GM23248 (cell line): ENCODE measurements at regions not wholly inside any gene's neighbourhood (a gene's known extent, or its start where the extent isn't known, plus 50 kb on each side); places are given as distances from the start of the nearest gene placed in this dataset.
"Not testable (repeated sequence)": the region's sequence is repeated elsewhere in the genome, so short reads cannot be mapped to it uniquely, and the experiment has no call there.

ENCODE experiments used
- DNase-seq: peaks from one replicate; pipeline ENCODE4 v3.0.0-alpha.2; 2015
- H2AFZ ChIP-seq: fragments of 200-600 bp; sonication (generic); 2 replicates; pipeline ENCODE4 v1.6.1; 2016; ENCODE audit warnings: antibody characterized with exemption
- H3F3A ChIP-seq: fragments of 200-600 bp; sonication (generic); 2 replicates; pipeline ENCODE4 v1.6.1; 2016; ENCODE audit warnings: mild to moderate bottlenecking, antibody characterized with exemption, mixed run types; ENCODE audit not compliant: insufficient read depth
- H3K27ac ChIP-seq: fragments of 200-600 bp; sonication (generic); 2 replicates; pipeline ENCODE4 v1.5.1; 2016; ENCODE audit warnings: mild to moderate bottlenecking
- H3K27me3 ChIP-seq: fragments of 200-600 bp; sonication (generic); replicated peaks from 2 replicates; pipeline ENCODE4 v1.6.1; 2016; ENCODE audit warnings: mild to moderate bottlenecking; ENCODE audit not compliant: insufficient read depth
- H3K36me3 ChIP-seq: fragments of 200-600 bp; sonication (generic); 2 replicates; pipeline ENCODE4 v1.6.1; 2016; ENCODE audit warnings: low read depth, mild to moderate bottlenecking
- H3K4me1 ChIP-seq: fragments of 200-600 bp; sonication (generic); 2 replicates; pipeline ENCODE4 v1.6.1; 2016; ENCODE audit warnings: mild to moderate bottlenecking; ENCODE audit not compliant: insufficient read depth
- H3K4me2 ChIP-seq: fragments of 200-600 bp; sonication (generic); one replicate; pipeline ENCODE4 v1.6.1; 2016; ENCODE audit warnings: mild to moderate bottlenecking; ENCODE audit not compliant: unreplicated experiment
- H3K4me3 ChIP-seq: fragments of 200-600 bp; sonication (generic); 2 replicates; pipeline ENCODE4 v1.5.1; 2016; ENCODE audit warnings: mild to moderate bottlenecking
- H3K79me2 ChIP-seq: fragments of 200-600 bp; sonication (generic); 2 replicates; pipeline ENCODE4 v1.6.1; 2016; ENCODE audit warnings: mild to moderate bottlenecking; ENCODE audit not compliant: insufficient read depth
- H3K9ac ChIP-seq: fragments of 200-600 bp; sonication (generic); 2 replicates; pipeline ENCODE4 v1.6.1; 2016; ENCODE audit warnings: mild to moderate bottlenecking
- H3K9me2 ChIP-seq: fragments of 200-600 bp; sonication (generic); 2 replicates; pipeline ENCODE4 v1.6.1; 2016; ENCODE audit warnings: mixed run types, mild to moderate bottlenecking, moderate library complexity; ENCODE audit not compliant: insufficient read depth
- H3K9me3 ChIP-seq: fragments of 200-600 bp; sonication (generic); one replicate; pipeline ENCODE4 v1.6.1; 2017; ENCODE audit warnings: low read depth
- H4K20me1 ChIP-seq: fragments of 200-600 bp; sonication (generic); 2 replicates; pipeline ENCODE4 v1.6.0; 2016; ENCODE audit not compliant: insufficient read depth
- EZH2 ChIP-seq: fragments of 200-600 bp; sonication (generic); IDR thresholded peaks from 2 replicates; pipeline ENCODE4 v1.6.1; 2018; ENCODE audit warnings: antibody characterized with exemption, mild to moderate bottlenecking; ENCODE audit not compliant: insufficient read depth, poor library complexity, severe bottlenecking
- EZH2phosphoT487 ChIP-seq: fragments of 200-600 bp; sonication (generic); IDR thresholded peaks from 2 replicates; pipeline ENCODE4 v1.6.1; 2018; ENCODE audit warnings: antibody characterized with exemption, moderate library complexity, mild to moderate bottlenecking, low read depth; ENCODE audit not compliant: insufficient read depth
- WGBS, 2 experiments: methylation state at CpG; one replicate each; pipeline ENCODE4 v1.1.6; 2015 to 2017; ENCODE audit warnings: low lambda C conversion rate in 2 of 2, low coverage in 1 of 2; ENCODE audit errors: missing lambda C conversion rate in 2 of 2; 5-methylcytosine and 5-hydroxymethylcytosine counted together
- in situ Hi-C: fragments of 300-500 bp; cut with MboI; formaldehyde crosslinking; loops from 2 replicates; pipeline ENCODE4 v1.15.0; 2020

GRCh38 chr1:14265495-14265894 lies 333.0 kb upstream of the KAZN start:
- WGBS, 2 experiments = 47 to 67% methylated on average over 2 of the region's 2 CpGs
- Histone ChIP-seq H3K9me2 (no peaks in the 10 kb centered on the region), H3K27ac (no peak overlapping the region), H3K9me3 (no peaks in the 10 kb centered on the region), H2AFZ (no peak overlapping the region), H3F3A (no peaks in the 10 kb centered on the region), H3K9ac (no peak overlapping the region), H4K20me1 (no peaks in the 10 kb centered on the region), H3K27me3 (peaks cover 21% of the 10 kb centered on the region), H3K4me1 (no peaks in the 10 kb centered on the region), H3K4me2 (no peak overlapping the region), H3K79me2 (no peaks in the 10 kb centered on the region), H3K4me3 (no peak overlapping the region), H3K36me3 (no peaks in the 10 kb centered on the region)
- no peak for TF ChIP-seq EZH2phosphoT487
- TF ChIP-seq EZH2 = no peak
- DNase-seq = no peak
- in situ Hi-C loops = no loop called here

GRCh38 chr1:14267991-14268390 lies 330.5 kb upstream of the KAZN start:
- TF ChIP-seq EZH2phosphoT487 (no peak), EZH2 (no peak)
- no peaks in the 10 kb centered on the region for H3K9me3 ChIP-seq

GRCh38 chr1:14270821-14271220 lies 327.7 kb upstream of the KAZN start:
- Histone ChIP-seq H3F3A (no peaks in the 10 kb centered on the region), H3K9ac (no peak overlapping the region), H3K36me3 (no peaks in the 10 kb centered on the region), H3K9me2 (no peaks in the 10 kb centered on the region), H3K9me3 (no peaks in the 10 kb centered on the region), H2AFZ (no peak overlapping the region), H3K27me3 (no peaks in the 10 kb centered on the region), H4K20me1 (no peaks in the 10 kb centered on the region), H3K4me3 (no peak overlapping the region), H3K4me2 (no peak overlapping the region), H3K4me1 (no peaks in the 10 kb centered on the region), H3K79me2 (no peaks in the 10 kb centered on the region), H3K27ac (no peak overlapping the region)
- in situ Hi-C loops = no loop called here
- no peak for DNase-seq
- 75 to 83% methylated on average over 7 of the region's 7 CpGs for WGBS, 2 experiments
- TF ChIP-seq EZH2phosphoT487 = no peak
- TF ChIP-seq EZH2 = no peak

More at GRCh38 chr1:14267991-14268390, 330.5 kb upstream of the KAZN start:
- WGBS, 2 experiments = 62 to 63% methylated on average over 2 of the region's 2 CpGs
- in situ Hi-C loops = no loop called here
- no peaks in the 10 kb centered on the region for H3F3A ChIP-seq
- H3K79me2 ChIP-seq = no peaks in the 10 kb centered on the region
- no peak for DNase-seq
- no peak overlapping the region for H3K4me3 ChIP-seq
- no peaks in the 10 kb centered on the region for H3K36me3 ChIP-seq
- H3K4me2 ChIP-seq = no peak overlapping the region
- no peaks in the 10 kb centered on the region for H4K20me1 ChIP-seq
- no peak overlapping the region for H2AFZ ChIP-seq
- H3K27ac ChIP-seq = no peak overlapping the region
- peaks cover 11% of the 10 kb centered on the region for H3K27me3 ChIP-seq
- no peaks in the 10 kb centered on the region for H3K9me2 ChIP-seq
- no peaks in the 10 kb centered on the region for H3K4me1 ChIP-seq
- no peak overlapping the region for H3K9ac ChIP-seq

- H3K4me1 ChIP-seq = no peaks in the 10 kb centered on the region
- in situ Hi-C loops = no loop called here
- H3K4me2 ChIP-seq = no peak overlapping the region
- H4K20me1 ChIP-seq = no peaks in the 10 kb centered on the region
- TF ChIP-seq EZH2 (no peak), EZH2phosphoT487 (no peak)
- H3K9me2 ChIP-seq = no peaks in the 10 kb centered on the region
- no peak overlapping the region for H2AFZ ChIP-seq
- no peaks in the 10 kb centered on the region for H3F3A ChIP-seq
- H3K4me3 ChIP-seq = no peak overlapping the region
- no peak for DNase-seq
- H3K9ac ChIP-seq = no peak overlapping the region
- H3K36me3 ChIP-seq = no peaks in the 10 kb centered on the region
- no peaks in the 10 kb centered on the region for H3K9me3 ChIP-seq
- no peak overlapping the region for H3K27ac ChIP-seq
- 38 to 50% methylated on average over 5 of the region's 5 CpGs for WGBS, 2 experiments
- H3K27me3 ChIP-seq = no peaks in the 10 kb centered on the region
- H3K79me2 ChIP-seq = no peaks in the 10 kb centered on the region
Measured at GRCh38 chr1:14273811-14274210, 324.7 kb upstream of the KAZN start.

GRCh38 chr1:14279891-14280290 lies 318.6 kb upstream of the KAZN start:
- H3K4me2 ChIP-seq, H3K27ac ChIP-seq, H3K9me3 ChIP-seq, H3F3A ChIP-seq, H3K4me3 ChIP-seq, H2AFZ ChIP-seq, DNase-seq, H3K9ac ChIP-seq, H3K79me2 ChIP-seq, H4K20me1 ChIP-seq, H3K36me3 ChIP-seq, in situ Hi-C loops, H3K4me1 ChIP-seq, H3K9me2 ChIP-seq: not testable (repeated sequence)
- 86 to 87% methylated on average over 12 of the region's 12 CpGs for WGBS, 2 experiments
- H3K27me3 ChIP-seq = peaks cover 19% of the 10 kb centered on the region
